HCT116 (cell line): ENCODE measurements at regions not wholly inside any gene's neighbourhood (a gene's known extent, or its start where the extent isn't known, plus 50 kb on each side); places are given as distances from the start of the nearest gene placed in this dataset.

Experiments used
- ATAC-seq: fragments of 200-7000 bp; cut with Tn5 transposase; 2 replicates; pipeline ENCODE4 v1.9.1; 2020; ENCODE audit warnings: mild to moderate bottlenecking, moderate library complexity
- BruUV-seq: library from RNA; stranded (reverse); fragments of 400-500 nt; replicated peaks from 2 replicates; lab custom pipeline; 2021; lab: Mats Ljungman, UMichigan
- CTCF ChIA-PET: fragments of 300-600 bp; sonication (Branson Sonifier 250); formaldehyde crosslinking; loops from one replicate; lab custom pipeline; 2021; ENCODE audit warnings: antibody characterized with exemption; lab: Charles Lee
- POLR2A ChIA-PET: fragments of 300-600, 350-600 bp; sonication (Branson Sonifier 250); formaldehyde crosslinking; loops from one replicate; lab custom pipeline; 2021; ENCODE audit warnings: antibody characterized with exemption; lab: Charles Lee
- RAD21 ChIA-PET, 2 experiments: fragments of 300-600 bp; sonication (Branson Sonifier 250); formaldehyde crosslinking; loops; one replicate each; lab custom pipeline; 2023; ENCODE audit warnings: low total read pairs in 2 of 2; ENCODE audit not compliant: uncharacterized antibody in 2 of 2, unreplicated experiment in 2 of 2, low non-redundant PET in 1 of 2; lab: Charles Lee
- DNase-seq: peaks from one replicate; pipeline ENCODE4 v3.0.0-alpha.2; 2010; ENCODE audit warnings: low read depth, low spot score
- H2AFZ ChIP-seq: fragments of 200-600 bp; shearing (Covaris generic), sonication (generic); 2 replicates; pipeline ENCODE4 v1.6.1; 2017; ENCODE audit warnings: low read depth, mixed run types, mixed read lengths, antibody characterized with exemption, low read length; ENCODE audit not compliant: poor library complexity, severe bottlenecking
- H3K27ac ChIP-seq: 2 replicates; pipeline ENCODE4 v1.5.1; 2012; ENCODE audit warnings: low read depth, low read length
- H3K27me3 ChIP-seq: fragments of 200-600 bp; sonication (generic); 2 replicates; pipeline ENCODE4 v1.6.1; 2016; ENCODE audit warnings: mixed run types, low read length, mixed read lengths; ENCODE audit not compliant: insufficient read depth
- H3K36me3 ChIP-seq, 2 experiments: fragments of 200-500 bp in 1 of 2; fragments of 200-600 bp in 1 of 2; sonication (Bioruptor generic) in 1 of 2; sonication (generic) in 1 of 2; 2 replicates each; pipeline versions ENCODE4 v1.5.1 to v1.6.1; 2014 to 2016; ENCODE audit warnings: low read length in 2 of 2, inconsistent platforms in 1 of 2, mixed read lengths in 1 of 2, mixed run types in 1 of 2; ENCODE audit not compliant: insufficient read depth in 2 of 2, control insufficient read depth in 1 of 2
- H3K4me1 ChIP-seq, 2 experiments: fragments of 200-600 bp in 1 of 2; sonication (generic) in 1 of 2; 2 replicates each; pipeline versions ENCODE4 v1.5.1 to v1.6.1; 2012 to 2017; ENCODE audit warnings: low read length in 2 of 2, inconsistent platforms in 1 of 2, mild to moderate bottlenecking in 1 of 2, mixed read lengths in 1 of 2, mixed run types in 1 of 2, moderate library complexity in 1 of 2; ENCODE audit not compliant: insufficient read depth in 2 of 2, control insufficient read depth in 1 of 2
- H3K4me2 ChIP-seq: fragments of 200-600 bp; sonication (generic); 2 replicates; pipeline ENCODE4 v1.6.1; 2017; ENCODE audit warnings: mixed run types, low read length, mixed read lengths
- H3K4me3 ChIP-seq, 2 experiments: fragments of 200-600 bp in 1 of 2; sonication (generic) in 1 of 2; replicated peaks in 1 of 2; 2 replicates each; pipeline ENCODE4 v1.5.1; 2011 to 2016; ENCODE audit warnings: low read length in 2 of 2, control low read depth in 1 of 2, low read depth in 1 of 2, mild to moderate bottlenecking in 1 of 2, mixed read lengths in 1 of 2, mixed run types in 1 of 2
- H3K79me2 ChIP-seq: fragments of 200-600 bp; sonication (generic); 2 replicates; pipeline ENCODE4 v1.6.1; 2017; ENCODE audit warnings: mild to moderate bottlenecking, mixed run types, low read length, moderate library complexity, mixed read lengths; ENCODE audit not compliant: insufficient read depth
- H3K9ac ChIP-seq: fragments of 200-600 bp; sonication (generic); 2 replicates; pipeline ENCODE4 v1.6.1; 2016; ENCODE audit warnings: low read length, mixed read lengths
- H3K9me2 ChIP-seq: fragments of 200-600 bp; sonication (generic), shearing (Covaris generic); 2 replicates; pipeline ENCODE4 v1.6.1; 2017; ENCODE audit warnings: mixed run types, mild to moderate bottlenecking, moderate library complexity; ENCODE audit not compliant: insufficient read depth
- H3K9me3 ChIP-seq, 2 experiments: fragments of 200-500 bp in 1 of 2; fragments of 200-600 bp in 1 of 2; sonication (Bioruptor generic) in 1 of 2; sonication (generic) in 1 of 2; 2 replicates each; pipeline ENCODE4 v1.6.1; 2014 to 2017; ENCODE audit warnings: low read length in 2 of 2, mixed read lengths in 2 of 2, inconsistent platforms in 1 of 2, low read depth in 1 of 2, mild to moderate bottlenecking in 1 of 2, mixed run types in 1 of 2, moderate library complexity in 1 of 2; ENCODE audit not compliant: control insufficient read depth in 1 of 2, insufficient read depth in 1 of 2
- H4K20me1 ChIP-seq: fragments of 200-600 bp; sonication (generic), shearing (Covaris generic); 2 replicates; pipeline ENCODE4 v1.6.1; 2017; ENCODE audit warnings: mixed run types, mild to moderate bottlenecking, moderate library complexity; ENCODE audit not compliant: insufficient read depth
- ELF1 ChIP-seq: IDR thresholded peaks from 2 replicates; pipeline ENCODE4 v1.6.1; 2012; ENCODE audit warnings: low read depth, borderline replicate concordance
- JUND ChIP-seq: IDR thresholded peaks from 2 replicates; pipeline ENCODE4 v1.6.1; 2012
- RAD21 ChIP-seq: IDR thresholded peaks from 2 replicates; pipeline ENCODE4 v1.6.1; 2012; ENCODE audit warnings: low read depth, mild to moderate bottlenecking
- YY1 ChIP-seq: IDR thresholded peaks from 2 replicates; pipeline ENCODE4 v1.6.1; 2011; ENCODE audit warnings: low read length, low read depth, moderate library complexity, mild to moderate bottlenecking; ENCODE audit not compliant: insufficient replicate concordance; ENCODE audit errors: extremely low read depth
- ZNF274 ChIP-seq: fragments of 200-500 bp; sonication (Bioruptor generic); IDR thresholded peaks from 2 replicates; pipeline ENCODE4 v1.6.1; 2014; ENCODE audit warnings: mild to moderate bottlenecking, low read depth, low read length, inconsistent platforms
- intact Hi-C: fragments of 100-400 bp; cut with micrococcal nuclease; formaldehyde crosslinking; loops from 2 replicates; pipeline ENCODE4 v1.10.0; 2022
- TF ChIP-seq, protein P1 (sequence below): IDR thresholded peaks from 2 replicates; pipeline ENCODE4 v1.6.1; 2011; ENCODE audit warnings: mild to moderate bottlenecking, low read length, moderate library complexity; ENCODE audit not compliant: insufficient replicate concordance; ENCODE audit errors: extremely low read depth
- TF ChIP-seq, protein P2 (sequence below): IDR thresholded peaks from 2 replicates; pipeline ENCODE4 v1.6.1; 2012
- TF ChIP-seq, protein P3 (sequence below): IDR thresholded peaks from 2 replicates; pipeline ENCODE4 v1.6.1; 2012

DNA sequence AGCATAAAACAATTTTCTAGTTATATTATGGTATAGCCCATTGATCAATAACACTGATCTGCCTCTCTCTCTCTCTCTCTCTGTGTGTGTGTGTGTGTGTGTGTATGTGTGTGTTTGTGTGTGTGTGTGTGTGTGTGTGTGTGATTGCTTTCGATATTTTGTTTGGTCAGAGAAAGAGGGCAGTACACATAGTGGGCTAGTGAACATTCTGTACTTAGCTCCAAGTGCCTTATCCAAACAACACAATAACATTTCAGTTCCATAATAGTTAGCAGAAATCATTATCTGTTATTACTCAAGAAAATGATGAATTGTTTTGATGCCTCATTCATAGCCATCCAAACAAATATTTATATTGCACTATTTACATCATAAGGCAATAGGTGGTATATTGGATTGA, 979.1 kb upstream of the CITED2 start:
- no peaks in the 10 kb centered on the region for H3K9me2 ChIP-seq
- no peaks in the 10 kb centered on the region for H3K79me2 ChIP-seq
- H2AFZ ChIP-seq = no peak overlapping the region
- ATAC-seq (no peak), DNase-seq (no peak)
- intact Hi-C loops = no loop called here
- H3K36me3 ChIP-seq = no peaks in the 10 kb centered on the region
- BruUV-seq = no TSS peak
- H4K20me1 ChIP-seq = no peaks in the 10 kb centered on the region
- H3K9ac ChIP-seq = no peak overlapping the region
- no peak overlapping the region for H3K4me2 ChIP-seq
- no peaks in the 10 kb centered on the region for H3K4me1 ChIP-seq
- TF ChIP-seq YY1 (no peak), ZNF274 (no peak), RAD21 (no peak), JUND (no peak), ELF1 (no peak)
- TF ChIP-seq, protein P1, sequence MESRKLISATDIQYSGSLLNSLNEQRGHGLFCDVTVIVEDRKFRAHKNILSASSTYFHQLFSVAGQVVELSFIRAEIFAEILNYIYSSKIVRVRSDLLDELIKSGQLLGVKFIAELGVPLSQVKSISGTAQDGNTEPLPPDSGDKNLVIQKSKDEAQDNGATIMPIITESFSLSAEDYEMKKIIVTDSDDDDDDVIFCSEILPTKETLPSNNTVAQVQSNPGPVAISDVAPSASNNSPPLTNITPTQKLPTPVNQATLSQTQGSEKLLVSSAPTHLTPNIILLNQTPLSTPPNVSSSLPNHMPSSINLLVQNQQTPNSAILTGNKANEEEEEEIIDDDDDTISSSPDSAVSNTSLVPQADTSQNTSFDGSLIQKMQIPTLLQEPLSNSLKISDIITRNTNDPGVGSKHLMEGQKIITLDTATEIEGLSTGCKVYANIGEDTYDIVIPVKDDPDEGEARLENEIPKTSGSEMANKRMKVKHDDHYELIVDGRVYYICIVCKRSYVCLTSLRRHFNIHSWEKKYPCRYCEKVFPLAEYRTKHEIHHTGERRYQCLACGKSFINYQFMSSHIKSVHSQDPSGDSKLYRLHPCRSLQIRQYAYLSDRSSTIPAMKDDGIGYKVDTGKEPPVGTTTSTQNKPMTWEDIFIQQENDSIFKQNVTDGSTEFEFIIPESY = no peak
- ChIA-PET POLR2A (no interaction called here), CTCF (no interaction called here), RAD21 (no interaction called here)
- no peak overlapping the region for H3K27ac ChIP-seq
- H3K4me3 ChIP-seq = no peak overlapping the region
- H3K27me3 ChIP-seq = no peaks in the 10 kb centered on the region
- H3K9me3 ChIP-seq = no peaks in the 10 kb centered on the region

DNA sequence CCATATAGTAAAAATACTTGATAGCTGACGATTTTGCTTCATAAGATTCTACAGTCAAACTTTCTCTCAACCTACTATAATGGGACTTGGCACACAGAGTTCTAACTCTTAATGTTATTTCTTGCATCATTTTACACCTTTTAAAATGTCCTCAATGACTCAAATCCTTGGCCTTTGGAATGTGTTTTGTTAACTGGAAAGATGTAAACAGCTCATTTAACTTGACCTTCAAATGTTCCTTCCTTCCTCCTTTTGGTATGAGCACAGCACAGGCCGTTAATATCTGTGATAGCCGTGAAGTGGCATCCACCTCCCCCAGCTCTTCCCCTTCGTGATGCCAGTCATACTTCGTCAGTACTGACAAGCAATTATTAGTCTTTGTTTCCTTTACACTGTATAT, 972.0 kb upstream of the CITED2 start:
- H2AFZ ChIP-seq = no peak overlapping the region
- intact Hi-C loops = no loop called here
- BruUV-seq = no TSS peak

More for the DNA sequence above, 972.0 kb upstream of the CITED2 start:
- Histone ChIP-seq H3K4me3 (no peak overlapping the region), H3K4me2 (no peak overlapping the region), H3K9me2 (no peaks in the 10 kb centered on the region), H3K27ac (no peak overlapping the region), H3K9ac (no peak overlapping the region), H3K36me3 (no peaks in the 10 kb centered on the region), H3K27me3 (no peaks in the 10 kb centered on the region), H3K9me3 (no peaks in the 10 kb centered on the region), H3K4me1 (no peaks in the 10 kb centered on the region), H4K20me1 (no peaks in the 10 kb centered on the region), H3K79me2 (no peaks in the 10 kb centered on the region)
- ChIA-PET POLR2A (no interaction called here), CTCF (no interaction called here), RAD21 (no interaction called here)
- ATAC-seq (no peak), DNase-seq (no peak)
- TF ChIP-seq, protein P1 = no peak
- no peak for TF ChIP-seq RAD21
- TF ChIP-seq, protein P2, sequence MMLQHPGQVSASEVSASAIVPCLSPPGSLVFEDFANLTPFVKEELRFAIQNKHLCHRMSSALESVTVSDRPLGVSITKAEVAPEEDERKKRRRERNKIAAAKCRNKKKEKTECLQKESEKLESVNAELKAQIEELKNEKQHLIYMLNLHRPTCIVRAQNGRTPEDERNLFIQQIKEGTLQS = no peak
- TF ChIP-seq, protein P3, sequence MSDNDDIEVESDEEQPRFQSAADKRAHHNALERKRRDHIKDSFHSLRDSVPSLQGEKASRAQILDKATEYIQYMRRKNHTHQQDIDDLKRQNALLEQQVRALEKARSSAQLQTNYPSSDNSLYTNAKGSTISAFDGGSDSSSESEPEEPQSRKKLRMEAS = no peak
